Keratinocyte (primary cell): ENCODE measurements at regions not wholly inside any gene's neighbourhood (a gene's known extent, or its start where the extent isn't known, plus 50 kb on each side); places are given as distances from the start of the nearest gene placed in this dataset.

Experiments used
- DNase-seq: peaks from one replicate; pipeline ENCODE4 v3.0.0-alpha.2; 2011; ENCODE audit warnings: low read depth, missing footprints, low spot score
- FAIRE-seq: peaks from 2 replicates; lab custom pipeline; 2011; peaks lifted over from hg19 to GRCh38; lab: Jason Lieb, UNC
- H2AFZ ChIP-seq: 2 replicates; pipeline ENCODE4 v1.6.0; 2012; ENCODE audit warnings: low read length, control low read depth, inconsistent platforms; ENCODE audit not compliant: control insufficient read depth
- H3K27ac ChIP-seq: 2 replicates; pipeline ENCODE4 v1.5.1; 2011; ENCODE audit warnings: low read length; ENCODE audit not compliant: control insufficient read depth, insufficient read depth
- H3K27me3 ChIP-seq: 3 replicates; pipeline ENCODE4 v1.6.0; 2011; ENCODE audit warnings: low read length; ENCODE audit not compliant: control insufficient read depth, insufficient read depth; ENCODE audit errors: extremely low read depth
- H3K36me3 ChIP-seq, 2 experiments: 2 replicates in 1 of 2; 3 replicates in 1 of 2; pipeline ENCODE4 v1.5.1; 2011; ENCODE audit warnings: low read length in 2 of 2, mild to moderate bottlenecking in 1 of 2; ENCODE audit not compliant: control insufficient read depth in 2 of 2, insufficient read depth in 2 of 2; ENCODE audit errors: extremely low read depth in 1 of 2
- H3K4me1 ChIP-seq: 3 replicates; pipeline ENCODE4 v1.5.1; 2011; ENCODE audit warnings: low read length; ENCODE audit not compliant: control insufficient read depth, insufficient read depth; ENCODE audit errors: extremely low read depth
- H3K4me2 ChIP-seq: 3 replicates; pipeline ENCODE4 v1.6.0; 2011; ENCODE audit warnings: low read depth, low read length; ENCODE audit not compliant: control insufficient read depth, insufficient read depth; ENCODE audit errors: extremely low read depth
- H3K4me3 ChIP-seq, 3 experiments: fragments of 200-600 bp in 1 of 3; sonication (generic) in 1 of 3; 2 replicates in 2 of 3; 3 replicates in 1 of 3; pipeline ENCODE4 v1.5.1; 2011 to 2016; ENCODE audit warnings: low read length in 3 of 3, mild to moderate bottlenecking in 3 of 3, control low read depth in 2 of 3, inconsistent platforms in 1 of 3, low read depth in 1 of 3, mixed read lengths in 1 of 3, mixed run types in 1 of 3, moderate library complexity in 1 of 3; ENCODE audit not compliant: control insufficient read depth in 2 of 3, insufficient read depth in 2 of 3; ENCODE audit errors: extremely low read depth in 1 of 3
- H3K79me2 ChIP-seq: 2 replicates; pipeline ENCODE4 v1.6.0; 2012; ENCODE audit warnings: low read length; ENCODE audit not compliant: control insufficient read depth, insufficient read depth
- H3K9ac ChIP-seq: 3 replicates; pipeline ENCODE4 v1.6.0; 2011; ENCODE audit warnings: low read length; ENCODE audit not compliant: control insufficient read depth, insufficient read depth; ENCODE audit errors: extremely low read depth
- H3K9me1 ChIP-seq: 3 replicates; pipeline ENCODE4 v1.6.0; 2011; ENCODE audit warnings: low read length; ENCODE audit not compliant: control insufficient read depth, insufficient read depth; ENCODE audit errors: extremely low read depth
- H3K9me3 ChIP-seq: 2 replicates; pipeline ENCODE4 v1.5.1; 2012; ENCODE audit warnings: low read depth, low read length; ENCODE audit not compliant: control insufficient read depth
- H4K20me1 ChIP-seq: 3 replicates; pipeline ENCODE4 v1.6.0; 2011; ENCODE audit warnings: low read length; ENCODE audit not compliant: control insufficient read depth, insufficient read depth; ENCODE audit errors: extremely low read depth
- EZH2 ChIP-seq: IDR thresholded peaks from one replicate; pipeline ENCODE4 v1.6.1; 2012; ENCODE audit warnings: inconsistent platforms, mild to moderate bottlenecking, low read length, moderate library complexity
- dilution Hi-C: fragments of 300-500 bp; cut with MboI; formaldehyde crosslinking; loops from one replicate; pipeline ENCODE4 v1.7.0; 2020; ENCODE audit warnings: low sequenced_read_pairs; ENCODE audit not compliant: extremely low pct_ligation_motif_present
- TF ChIP-seq, protein P1 (sequence below), 3 experiments: IDR thresholded peaks in 1 of 3; conservative IDR thresholded peaks in 1 of 3; optimal IDR thresholded peaks in 1 of 3; 2 replicates in 2 of 3; 3 replicates in 1 of 3; pipeline versions ENCODE3 to v1.5.1; 2011; ENCODE audit warnings: low read length in 3 of 3, mild to moderate bottlenecking in 3 of 3, moderate library complexity in 2 of 3, control low read depth in 1 of 3, inconsistent platforms in 1 of 3; ENCODE audit not compliant: insufficient read depth in 2 of 3; ENCODE audit errors: extremely low read depth in 1 of 3

DNA sequence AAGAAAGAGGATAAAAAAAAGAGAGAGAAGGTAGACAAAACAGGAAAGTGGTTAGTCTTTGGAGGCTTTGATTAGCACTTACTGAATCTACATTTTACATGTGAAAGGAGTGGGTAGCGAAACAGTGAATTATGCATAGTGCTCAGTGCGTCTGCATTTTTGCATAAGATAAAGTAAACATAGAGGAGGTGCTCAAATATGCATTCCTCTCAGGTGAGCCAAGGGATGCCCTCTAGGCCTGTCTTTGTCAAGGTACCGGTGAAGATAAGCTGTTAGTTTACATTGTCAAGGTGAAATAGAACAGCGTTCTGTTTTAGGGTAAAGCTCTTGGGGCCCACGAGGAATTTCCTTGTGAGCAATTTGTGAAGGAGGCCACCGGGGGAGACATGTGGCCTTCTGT lies 260.6 kb downstream of the TRIML1 start:
- H3K27ac ChIP-seq = no peak overlapping the region

DNA sequence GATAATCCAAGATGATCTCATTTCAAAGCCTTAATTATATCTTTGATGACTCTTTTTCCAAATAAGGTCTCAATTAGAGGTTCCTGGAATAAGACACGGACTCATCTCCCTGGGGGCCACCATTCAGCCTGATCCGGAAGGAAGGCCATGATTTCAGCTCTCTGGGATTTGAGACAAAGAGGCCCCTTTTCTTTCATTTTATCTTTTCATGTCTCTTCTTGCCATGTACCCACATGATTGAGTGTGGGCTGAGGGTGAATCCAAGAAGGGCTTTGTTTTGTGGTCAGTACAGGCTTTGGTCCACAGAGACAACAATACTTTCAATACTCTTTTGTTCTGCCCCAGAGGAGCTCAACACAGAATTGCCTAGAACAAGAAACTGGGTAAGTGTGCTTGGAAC lies 261.2 kb downstream of the TRIML1 start:
- dilution Hi-C loops = no loop called here

More for the DNA sequence above, 260.6 kb downstream of the TRIML1 start:
- no peak for DNase-seq
- no peak for TF ChIP-seq EZH2
- TF ChIP-seq, protein P1, sequence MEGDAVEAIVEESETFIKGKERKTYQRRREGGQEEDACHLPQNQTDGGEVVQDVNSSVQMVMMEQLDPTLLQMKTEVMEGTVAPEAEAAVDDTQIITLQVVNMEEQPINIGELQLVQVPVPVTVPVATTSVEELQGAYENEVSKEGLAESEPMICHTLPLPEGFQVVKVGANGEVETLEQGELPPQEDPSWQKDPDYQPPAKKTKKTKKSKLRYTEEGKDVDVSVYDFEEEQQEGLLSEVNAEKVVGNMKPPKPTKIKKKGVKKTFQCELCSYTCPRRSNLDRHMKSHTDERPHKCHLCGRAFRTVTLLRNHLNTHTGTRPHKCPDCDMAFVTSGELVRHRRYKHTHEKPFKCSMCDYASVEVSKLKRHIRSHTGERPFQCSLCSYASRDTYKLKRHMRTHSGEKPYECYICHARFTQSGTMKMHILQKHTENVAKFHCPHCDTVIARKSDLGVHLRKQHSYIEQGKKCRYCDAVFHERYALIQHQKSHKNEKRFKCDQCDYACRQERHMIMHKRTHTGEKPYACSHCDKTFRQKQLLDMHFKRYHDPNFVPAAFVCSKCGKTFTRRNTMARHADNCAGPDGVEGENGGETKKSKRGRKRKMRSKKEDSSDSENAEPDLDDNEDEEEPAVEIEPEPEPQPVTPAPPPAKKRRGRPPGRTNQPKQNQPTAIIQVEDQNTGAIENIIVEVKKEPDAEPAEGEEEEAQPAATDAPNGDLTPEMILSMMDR (optimal IDR thresholded peaks at IDR 0.05 in 1 of 3, IDR thresholded peaks at IDR 0.05 in 1 of 3, conservative IDR thresholded peaks at IDR 0.05 in 1 of 3; ENCODE audit: extremely low read depth in 1 of 3, insufficient read depth in 2 of 3, low read length in 3 of 3) = no peak
- no peak overlapping the region for H3K9ac ChIP-seq
- no peaks in the 10 kb centered on the region for H3K9me3 ChIP-seq
- H4K20me1 ChIP-seq = no peaks in the 10 kb centered on the region
- FAIRE-seq = no peak
- H3K27me3 ChIP-seq = no peaks in the 10 kb centered on the region
- H3K4me3 ChIP-seq = no peak overlapping the region
- no peaks in the 10 kb centered on the region for H3K4me1 ChIP-seq
- no peak overlapping the region for H3K4me2 ChIP-seq
- no peaks in the 10 kb centered on the region for H3K79me2 ChIP-seq
- no peak overlapping the region for H2AFZ ChIP-seq
- no peaks in the 10 kb centered on the region for H3K36me3 ChIP-seq
- no peaks in the 10 kb centered on the region for H3K9me1 ChIP-seq
- dilution Hi-C loops = no loop called here

More for the DNA sequence above, 261.2 kb downstream of the TRIML1 start:
- peak overlapping the region; percentile 8 for H3K27ac ChIP-seq
- no peaks in the 10 kb centered on the region for H4K20me1 ChIP-seq
- H3K27me3 ChIP-seq = no peaks in the 10 kb centered on the region
- no peak overlapping the region for H3K4me3 ChIP-seq
- TF ChIP-seq EZH2 = no peak
- TF ChIP-seq, protein P1 (optimal IDR thresholded peaks at IDR 0.05 in 1 of 3, IDR thresholded peaks at IDR 0.05 in 1 of 3, conservative IDR thresholded peaks at IDR 0.05 in 1 of 3; ENCODE audit: extremely low read depth in 1 of 3, insufficient read depth in 2 of 3, low read length in 3 of 3) = no peak
- H3K9ac ChIP-seq = no peak overlapping the region
- H3K9me1 ChIP-seq = no peaks in the 10 kb centered on the region
- no peak overlapping the region for H2AFZ ChIP-seq
- no peaks in the 10 kb centered on the region for H3K36me3 ChIP-seq
- H3K4me1 ChIP-seq = no peaks in the 10 kb centered on the region
- no peaks in the 10 kb centered on the region for H3K9me3 ChIP-seq
- H3K4me2 ChIP-seq = no peak overlapping the region
- no peaks in the 10 kb centered on the region for H3K79me2 ChIP-seq
- FAIRE-seq = no peak
- DNase-seq = no peak
